Uterus (tissue), 2 donors: ENCODE measurements at regions not wholly inside any gene's neighbourhood (a gene's known extent, or its start where the extent isn't known, plus 50 kb on each side); places are given as distances from the start of the nearest gene placed in this dataset.

Experiments
- CTCF ChIP-seq, 4 experiments: fragments of 200-600 bp in 2 of 4; fragments of 450-650 bp in 2 of 4; sonication (generic) in 2 of 4; IDR thresholded peaks; one replicate each; pipeline ENCODE4 v1.5.1; 2016 to 2019; ENCODE audit warnings: antibody characterized with exemption in 4 of 4, mild to moderate bottlenecking in 2 of 4, moderate library complexity in 1 of 4
- POLR2A ChIP-seq, 2 donors: fragments of 450-650 bp; IDR thresholded peaks; one replicate each; pipeline ENCODE4 v1.6.1; 2016; ENCODE audit warnings: antibody characterized with exemption in 2 of 2, mild to moderate bottlenecking in 1 of 2, moderate library complexity in 1 of 2

DNA sequence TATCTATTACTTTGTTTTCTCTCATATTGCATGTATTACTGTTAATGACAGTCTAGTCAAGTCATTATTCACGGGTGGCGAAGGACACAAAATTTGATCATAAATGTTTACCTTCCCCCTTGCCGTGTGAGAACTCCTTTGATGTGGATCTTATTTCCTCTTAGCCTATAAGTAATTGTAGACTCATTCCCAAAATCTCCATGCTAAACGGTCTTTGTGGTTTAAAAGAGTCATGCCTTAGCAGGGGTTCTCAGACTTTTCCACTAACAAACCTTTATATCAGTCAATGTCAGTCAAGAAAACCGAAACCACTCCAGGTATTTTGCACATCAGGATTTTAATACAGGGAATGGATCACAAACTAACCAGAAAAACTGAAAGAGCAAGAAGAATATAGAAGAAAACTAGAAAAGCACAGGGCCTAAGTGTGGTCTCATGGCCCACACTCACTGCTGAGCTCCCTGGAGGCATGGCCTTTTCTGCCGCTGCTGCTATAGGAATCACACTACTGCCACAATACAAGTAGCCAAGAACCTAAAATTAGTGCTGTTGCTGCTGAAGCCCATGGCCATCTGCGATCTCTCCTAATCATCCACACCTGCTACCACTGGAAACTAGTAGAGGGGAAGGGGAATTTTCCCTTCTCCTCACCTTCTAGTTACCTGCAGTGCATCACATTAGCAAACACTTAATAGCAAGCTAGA is 186.0 kb upstream of the POU3F2 start:
- TF ChIP-seq CTCF (IDR thresholded peaks at IDR 0.05) (no peak), POLR2A (IDR thresholded peaks at IDR 0.05) (no peak)
